HepG2 (cell line): ENCODE measurements at regions not wholly inside any gene's neighbourhood (a gene's known extent, or its start where the extent isn't known, plus 50 kb on each side); places are given as distances from the start of the nearest gene placed in this dataset.

Source experiments
- ATAC-seq: fragments of 200-7000 bp; cut with Tn5 transposase; 3 replicates; pipeline ENCODE4 v1.9.1; 2020; ENCODE audit warnings: mild to moderate bottlenecking, moderate library complexity
- BruUV-seq: library from RNA; stranded (reverse); fragments of 400-500 nt; replicated peaks from 2 replicates; lab custom pipeline; 2021; lab: Mats Ljungman, UMichigan
- CTCF ChIA-PET: fragments of 300-600 bp; formaldehyde crosslinking; extraction: SDS; loops from one replicate; lab custom pipeline; 2021; ENCODE audit warnings: low total read pairs, inconsistent platforms, low intra/inter-chr PET ratio; lab: Yijun Ruan, JAX
- POLR2A ChIA-PET: fragments of 350-600 bp; sonication (Branson Sonifier 250); formaldehyde crosslinking; loops from one replicate; lab custom pipeline; 2020; ENCODE audit warnings: antibody characterized with exemption, inconsistent platforms; lab: Yijun Ruan, JAX
- DNase-seq: peaks from one replicate; pipeline ENCODE4 v3.0.0-alpha.2; 2015; ENCODE audit warnings: low spot score
- FAIRE-seq: peaks from 3 replicates; lab custom pipeline; 2011; peaks lifted over from hg19 to GRCh38; lab: Jason Lieb, UNC
- H2AFZ ChIP-seq: one replicate; pipeline ENCODE4 v1.6.1; 2011; ENCODE audit warnings: low read length, inconsistent platforms
- H3K27ac ChIP-seq: fragments of 300-600 bp; 3 replicates; pipeline ENCODE4 v1.8.0; 2011; ENCODE audit warnings: mixed run types, mild to moderate bottlenecking, mixed read lengths, low read length, inconsistent platforms; ENCODE audit not compliant: insufficient read depth; ENCODE audit errors: extremely low read length
- H3K27me3 ChIP-seq, 2 experiments: fragments of 200-600 bp in 1 of 2; 2 replicates in 1 of 2; 3 replicates in 1 of 2; pipeline versions ENCODE4 v1.6.0 to v1.8.0; 2011; ENCODE audit warnings: low read length in 2 of 2, mild to moderate bottlenecking in 2 of 2, moderate library complexity in 2 of 2, inconsistent platforms in 1 of 2; ENCODE audit not compliant: insufficient read depth in 2 of 2, control insufficient read depth in 1 of 2
- H3K36me3 ChIP-seq, 2 experiments: fragments of 200-600 bp in 1 of 2; replicated peaks in 1 of 2; 2 replicates in 1 of 2; 3 replicates in 1 of 2; pipeline versions ENCODE4 v1.5.1 to v1.8.0; 2011; ENCODE audit warnings: low read length in 2 of 2, inconsistent platforms in 1 of 2; ENCODE audit not compliant: insufficient read depth in 2 of 2, control insufficient read depth in 1 of 2
- H3K4me1 ChIP-seq: 2 replicates; pipeline ENCODE4 v1.5.1; 2012; ENCODE audit warnings: low read length, inconsistent platforms; ENCODE audit not compliant: insufficient read depth
- H3K4me2 ChIP-seq: 2 replicates; pipeline ENCODE4 v1.6.0; 2011; ENCODE audit warnings: low read depth, low read length, inconsistent platforms
- H3K4me3 ChIP-seq, 3 experiments: fragments of 200-600 bp in 1 of 3; sonication (generic), shearing (Covaris generic) in 1 of 3; replicated peaks in 1 of 3; 2 replicates each; pipeline ENCODE4 v1.5.1; 2011 to 2016; ENCODE audit warnings: low read length in 3 of 3, inconsistent platforms in 2 of 3, low read depth in 2 of 3, mild to moderate bottlenecking in 2 of 3, control low read depth in 1 of 3, mixed read lengths in 1 of 3; ENCODE audit not compliant: insufficient read depth in 1 of 3
- H3K79me2 ChIP-seq: one replicate; pipeline ENCODE4 v1.6.1; 2011; ENCODE audit warnings: low read length, inconsistent platforms; ENCODE audit not compliant: insufficient read depth
- H3K9ac ChIP-seq: 2 replicates; pipeline ENCODE4 v1.6.0; 2011; ENCODE audit warnings: mild to moderate bottlenecking, low read depth, low read length, inconsistent platforms; ENCODE audit not compliant: insufficient read depth
- H3K9me3 ChIP-seq: 2 replicates; pipeline ENCODE4 v1.5.1; 2012; ENCODE audit warnings: mild to moderate bottlenecking, low read length
- H4K20me1 ChIP-seq: 2 replicates; pipeline ENCODE4 v1.6.0; 2011; ENCODE audit warnings: inconsistent platforms, mild to moderate bottlenecking, low read length, moderate library complexity; ENCODE audit not compliant: insufficient read depth
- ELF4 ChIP-seq: sonication (generic); formaldehyde crosslinking; IDR thresholded peaks from 2 replicates; pipeline ENCODE4 v1.5.0; 2020; ENCODE audit warnings: missing genetic modification reagents, mild to moderate bottlenecking, moderate library complexity, borderline replicate concordance
- GATAD2A ChIP-seq: IDR thresholded peaks from 2 replicates; pipeline ENCODE4 v1.6.1; 2016
- GTF3A ChIP-seq: sonication (generic); formaldehyde crosslinking; conservative IDR thresholded peaks from 2 replicates; pipeline ENCODE4 v1.4.0; 2020; ENCODE audit warnings: mild to moderate bottlenecking, missing genetic modification reagents
- HNRNPUL1 ChIP-seq: fragments of 200-400 bp; formaldehyde crosslinking; IDR thresholded peaks from 2 replicates; pipeline ENCODE4 v1.6.1; 2017; ENCODE audit warnings: low read depth, mild to moderate bottlenecking, low read length, moderate library complexity
- PPARG ChIP-seq: conservative IDR thresholded peaks from 2 replicates; pipeline ENCODE4 v1.6.1; 2016; ENCODE audit warnings: missing biosample characterization, missing genetic modification reagents
- SMAD1 ChIP-seq: sonication (generic); formaldehyde crosslinking; IDR thresholded peaks from 2 replicates; pipeline ENCODE4 v1.4.0; 2020; ENCODE audit warnings: missing genetic modification reagents, low read depth, mild to moderate bottlenecking, borderline replicate concordance
- TGIF2 ChIP-seq: IDR thresholded peaks from 2 replicates; pipeline ENCODE4 v1.6.1; 2016; ENCODE audit warnings: control low read depth, missing compliant biosample characterization
- ZMAT3 ChIP-seq: sonication (generic); formaldehyde crosslinking; conservative IDR thresholded peaks from 2 replicates; pipeline ENCODE4 v1.7.0; 2021; ENCODE audit warnings: missing genetic modification reagents
- ZNF12 ChIP-seq: sonication (generic); formaldehyde crosslinking; IDR thresholded peaks from 2 replicates; pipeline ENCODE4 v1.5.0; 2020; ENCODE audit warnings: missing genetic modification reagents
- ZNF256 ChIP-seq: sonication (generic); formaldehyde crosslinking; conservative IDR thresholded peaks from 2 replicates; pipeline ENCODE4 v1.4.0; 2020; ENCODE audit warnings: missing genetic modification reagents
- ZNF263 ChIP-seq: sonication (generic); formaldehyde crosslinking; IDR thresholded peaks from 2 replicates; pipeline ENCODE4 v1.4.0; 2020; ENCODE audit warnings: missing genetic modification reagents
- ZNF280B ChIP-seq: sonication (generic); formaldehyde crosslinking; IDR thresholded peaks from 2 replicates; pipeline ENCODE4 v1.5.0; 2020; ENCODE audit warnings: missing genetic modification reagents, mild to moderate bottlenecking, borderline replicate concordance
- ZNF615 ChIP-seq: sonication (generic); formaldehyde crosslinking; IDR thresholded peaks from 2 replicates; pipeline ENCODE4 v1.5.0; 2020; ENCODE audit warnings: mild to moderate bottlenecking, missing genetic modification reagents, borderline replicate concordance
- WGBS: methylation state at CpG from one replicate; pipeline ENCODE4 v1.1.6; 2017; ENCODE audit warnings: low lambda C conversion rate; 5-methylcytosine and 5-hydroxymethylcytosine counted together
- in situ Hi-C: cut with HindIII; loops from 2 replicates; pipeline ENCODE4 v1.10.0; 2017; ENCODE audit warnings: low pct_unique_long_range_greater_than_20kb; ENCODE audit not compliant: extremely low pct_ligation_motif_present
- intact Hi-C: fragments of 100-400 bp; cut with micrococcal nuclease; formaldehyde crosslinking; loops from one replicate; pipeline ENCODE4 v1.10.0; 2022; ENCODE audit not compliant: unreplicated experiment
- TF ChIP-seq, protein P1 (sequence below): sonication (generic); formaldehyde crosslinking; IDR thresholded peaks from 2 replicates; pipeline ENCODE4 v1.8.1; 2023; ENCODE audit warnings: mild to moderate bottlenecking, inconsistent platforms, moderate library complexity, missing genetic modification reagents, borderline replicate concordance
- TF ChIP-seq, protein P2 (sequence below): fragments of 450-650 bp; IDR thresholded peaks from 2 replicates; pipeline ENCODE4 v1.6.1; 2016

DNA sequence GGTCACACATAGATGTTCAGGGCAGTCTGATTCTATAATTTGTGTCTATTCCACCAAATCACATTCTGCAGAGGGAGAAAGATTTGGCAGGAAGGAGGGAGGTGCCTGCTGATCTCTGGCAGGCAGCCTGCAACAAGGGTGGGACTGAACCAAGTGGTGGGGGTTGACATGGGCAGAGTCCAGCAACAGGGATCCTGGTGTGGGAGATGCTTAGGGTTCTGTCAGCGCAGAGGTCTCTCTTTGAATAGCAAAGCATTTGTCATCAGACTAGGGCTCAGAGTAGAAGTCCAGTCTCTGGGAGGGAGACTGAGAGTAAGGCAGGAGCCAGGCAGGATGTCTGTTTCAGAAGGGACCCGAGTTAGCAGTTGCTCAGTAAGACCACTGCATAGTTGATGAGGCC lies 94.6 kb downstream of the UTP18 start (continued):
- no peak for TF ChIP-seq HNRNPUL1
- TF ChIP-seq ZMAT3 (CRISPR knock-in tag): no peak
- no peak for TF ChIP-seq ZNF256 (CRISPR knock-in tag)
- no peak for TF ChIP-seq GATAD2A (CRISPR knock-in tag)
- no peak for TF ChIP-seq ZNF12 (CRISPR knock-in tag)
- no peak for TF ChIP-seq PPARG (CRISPR knock-in tag)
- TF ChIP-seq, protein P1, sequence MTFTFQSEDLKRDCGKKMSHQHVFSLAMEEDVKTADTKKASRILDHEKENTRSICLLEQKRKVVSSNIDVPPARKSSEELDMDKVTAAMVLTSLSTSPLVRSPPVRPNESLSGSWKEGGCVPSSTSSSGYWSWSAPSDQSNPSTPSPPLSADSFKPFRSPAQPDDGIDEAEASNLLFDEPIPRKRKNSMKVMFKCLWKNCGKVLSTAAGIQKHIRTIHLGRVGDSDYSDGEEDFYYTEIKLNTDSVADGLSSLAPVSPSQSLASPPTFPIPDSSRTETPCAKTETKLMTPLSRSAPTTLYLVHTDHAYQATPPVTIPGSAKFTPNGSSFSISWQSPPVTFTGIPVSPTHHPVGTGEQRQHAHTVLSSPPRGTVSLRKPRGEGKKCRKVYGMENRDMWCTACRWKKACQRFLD (CRISPR knock-in tag): no peak

- Histone ChIP-seq H3K4me1 (0 out of 2 replicates have a peak, but pooled peaks cover 4% of the 10 kb centered on the region), H3K4me2 (no peak overlapping the region), H3K9ac (no peak overlapping the region), H3K36me3 (no peaks in the 10 kb centered on the region), H3K4me3 (no peak overlapping the region), H4K20me1 (no peaks in the 10 kb centered on the region), H3K9me3 (no peaks in the 10 kb centered on the region), H3K27ac (no peak overlapping the region), H2AFZ (no peak overlapping the region), H3K27me3 (peaks cover 0 to 20% of the 10 kb centered on the region in 2 experiments; a peak in 1 of 5 replicates), H3K79me2 (no peaks in the 10 kb centered on the region)
- ATAC-seq (peak; percentile 47), DNase-seq (no peak), FAIRE-seq (no peak)
- ChIA-PET CTCF (no interaction called here), POLR2A (no interaction called here)
- no peak for TF ChIP-seq ELF4 (CRISPR knock-in tag)
- no peak for TF ChIP-seq ZNF615 (CRISPR knock-in tag)
- TF ChIP-seq TGIF2 (CRISPR knock-in tag): no peak
- TF ChIP-seq SMAD1 (CRISPR knock-in tag): no peak
- TF ChIP-seq GTF3A (CRISPR knock-in tag): no peak
- TF ChIP-seq, protein P2, sequence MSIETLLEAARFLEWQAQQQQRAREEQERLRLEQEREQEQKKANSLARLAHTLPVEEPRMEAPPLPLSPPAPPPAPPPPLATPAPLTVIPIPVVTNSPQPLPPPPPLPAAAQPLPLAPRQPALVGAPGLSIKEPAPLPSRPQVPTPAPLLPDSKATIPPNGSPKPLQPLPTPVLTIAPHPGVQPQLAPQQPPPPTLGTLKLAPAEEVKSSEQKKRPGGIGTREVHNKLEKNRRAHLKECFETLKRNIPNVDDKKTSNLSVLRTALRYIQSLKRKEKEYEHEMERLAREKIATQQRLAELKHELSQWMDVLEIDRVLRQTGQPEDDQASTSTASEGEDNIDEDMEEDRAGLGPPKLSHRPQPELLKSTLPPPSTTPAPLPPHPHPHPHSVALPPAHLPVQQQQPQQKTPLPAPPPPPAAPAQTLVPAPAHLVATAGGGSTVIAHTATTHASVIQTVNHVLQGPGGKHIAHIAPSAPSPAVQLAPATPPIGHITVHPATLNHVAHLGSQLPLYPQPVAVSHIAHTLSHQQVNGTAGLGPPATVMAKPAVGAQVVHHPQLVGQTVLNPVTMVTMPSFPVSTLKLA: no peak
- no peak for TF ChIP-seq ZNF280B
- TF ChIP-seq ZNF263 (CRISPR knock-in tag): no peak
- in situ Hi-C loops: no loop called here
- intact Hi-C loops: no loop called here
- no TSS peak for BruUV-seq
- WGBS: 29% methylated on average over 18 of the region's 18 CpGs
Measured at GRCh38 chr17:51355441-51356410, 95.4 kb downstream of the UTP18 start.
